Suprapubic skin (tissue), 3 donors: ENCODE measurements at regions not wholly inside any gene's neighbourhood (a gene's known extent, or its start where the extent isn't known, plus 50 kb on each side); places are given as distances from the start of the nearest gene placed in this dataset.

Source experiments
- EP300 ChIP-seq: sonication (generic); formaldehyde crosslinking; IDR thresholded peaks from one replicate; pipeline ENCODE4 v1.6.1; 2017; ENCODE audit warnings: antibody characterized with exemption
- POLR2A ChIP-seq, 2 donors: fragments of 450-650 bp; IDR thresholded peaks; one replicate each; pipeline ENCODE4 v1.6.1; 2017; ENCODE audit warnings: antibody characterized with exemption in 2 of 2, mild to moderate bottlenecking in 2 of 2, moderate library complexity in 2 of 2
- TF ChIP-seq, protein P1 (sequence below), 2 donors: fragments of 200-600 bp in 1 of 2; fragments of 450-650 bp in 1 of 2; sonication (generic) in 1 of 2; IDR thresholded peaks; one replicate each; pipeline ENCODE4 v1.5.1; 2016 to 2019; ENCODE audit warnings: antibody characterized with exemption in 2 of 2, mild to moderate bottlenecking in 1 of 2, moderate library complexity in 1 of 2

DNA sequence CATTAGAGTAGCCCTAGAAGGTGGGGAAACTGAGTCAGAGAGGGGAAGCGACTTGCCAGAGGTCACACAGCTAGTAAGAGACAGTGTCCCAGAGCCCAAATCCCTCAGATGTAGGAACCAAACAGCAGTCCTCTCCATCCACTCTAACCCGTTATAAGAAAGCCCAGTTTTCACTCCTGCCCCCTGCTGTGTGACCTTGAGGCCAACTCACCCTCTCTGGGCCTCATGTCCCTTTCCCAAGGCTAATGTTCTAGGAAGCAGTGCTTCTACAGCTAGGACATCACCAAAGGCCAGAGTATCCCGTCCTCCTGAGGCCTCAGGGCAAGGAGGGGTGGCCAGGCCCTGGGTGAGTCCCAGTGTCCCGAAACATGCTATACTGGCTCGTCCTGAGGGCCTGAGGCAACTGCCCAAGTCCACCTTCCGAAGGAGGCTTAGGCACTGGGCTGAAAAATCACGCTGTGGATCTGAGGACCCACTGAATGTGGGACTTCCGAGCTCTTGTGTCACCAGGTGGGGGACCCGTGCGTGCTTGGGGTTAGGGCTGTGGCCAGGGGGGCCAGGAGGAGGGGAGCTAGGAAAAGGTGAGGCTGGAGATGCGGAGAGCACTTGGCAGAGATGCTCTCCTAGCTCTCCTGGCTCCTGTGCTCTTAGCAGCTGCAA lies 109.2 kb upstream of the SLC6A11 start:
- TF ChIP-seq, protein P1, sequence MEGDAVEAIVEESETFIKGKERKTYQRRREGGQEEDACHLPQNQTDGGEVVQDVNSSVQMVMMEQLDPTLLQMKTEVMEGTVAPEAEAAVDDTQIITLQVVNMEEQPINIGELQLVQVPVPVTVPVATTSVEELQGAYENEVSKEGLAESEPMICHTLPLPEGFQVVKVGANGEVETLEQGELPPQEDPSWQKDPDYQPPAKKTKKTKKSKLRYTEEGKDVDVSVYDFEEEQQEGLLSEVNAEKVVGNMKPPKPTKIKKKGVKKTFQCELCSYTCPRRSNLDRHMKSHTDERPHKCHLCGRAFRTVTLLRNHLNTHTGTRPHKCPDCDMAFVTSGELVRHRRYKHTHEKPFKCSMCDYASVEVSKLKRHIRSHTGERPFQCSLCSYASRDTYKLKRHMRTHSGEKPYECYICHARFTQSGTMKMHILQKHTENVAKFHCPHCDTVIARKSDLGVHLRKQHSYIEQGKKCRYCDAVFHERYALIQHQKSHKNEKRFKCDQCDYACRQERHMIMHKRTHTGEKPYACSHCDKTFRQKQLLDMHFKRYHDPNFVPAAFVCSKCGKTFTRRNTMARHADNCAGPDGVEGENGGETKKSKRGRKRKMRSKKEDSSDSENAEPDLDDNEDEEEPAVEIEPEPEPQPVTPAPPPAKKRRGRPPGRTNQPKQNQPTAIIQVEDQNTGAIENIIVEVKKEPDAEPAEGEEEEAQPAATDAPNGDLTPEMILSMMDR (IDR thresholded peaks at IDR 0.05), result no peak
- TF ChIP-seq POLR2A (IDR thresholded peaks at IDR 0.05) (no peak), EP300 (no peak)
